Heart left ventricle (tissue), 13 donors: ENCODE measurements at regions not wholly inside any gene's neighbourhood (a gene's known extent, or its start where the extent isn't known, plus 50 kb on each side); places are given as distances from the start of the nearest gene placed in this dataset.

Experiments used
- POLR2A ChIP-seq, 2 donors: fragments of 450-650 bp; IDR thresholded peaks; one replicate each; pipeline ENCODE4 v1.6.1; 2017; ENCODE audit warnings: antibody characterized with exemption in 2 of 2, mild to moderate bottlenecking in 2 of 2, moderate library complexity in 2 of 2
- TF ChIP-seq, protein P1 (sequence below), 12 donors: fragments of 200-600 bp; sonication (generic) in 4 of 12; IDR thresholded peaks; one replicate each; pipeline versions ENCODE4 v1.5.0 to v1.8.0; 2018 to 2022; ENCODE audit warnings: antibody characterized with exemption in 12 of 12, mild to moderate bottlenecking in 5 of 12
- donor health status: ischemic (EF 13 %, LVEDD 7.1; RV severe dilation, severe dysfunction).
- donor health status: DM: no; HTN: yes; CAD: no.
- donor health status: DM: no; HTN: no; CAD: no.
- donor health status: ischemic (EF 25% LVEDD 6.9; RV normal size, moderate dysfunction).
- donor health status: ischemic (EF 25% LVEDD 5.7; RV mildly dilated, moderate dysfunction).
- donor health status: ischemic (EF 35%, LVEDD 5.7; RV mildly dilated, moderate dysfunction).
- donor health status: nonischemic (EF 11% LVEDD 7.7; RV severe dilation, severe dysfunction).
- donor health status: DM: yes; HTN: yes; CAD: no.
- donor health status: PGD.
- donor health status: ischemic (EF 29% LVEDD 5.4; RV normal size, mild dysfunction).
- donor health status: nonischemic (EF 23%, LVEDD 6.1; RV moderate dilation, normal function).

DNA sequence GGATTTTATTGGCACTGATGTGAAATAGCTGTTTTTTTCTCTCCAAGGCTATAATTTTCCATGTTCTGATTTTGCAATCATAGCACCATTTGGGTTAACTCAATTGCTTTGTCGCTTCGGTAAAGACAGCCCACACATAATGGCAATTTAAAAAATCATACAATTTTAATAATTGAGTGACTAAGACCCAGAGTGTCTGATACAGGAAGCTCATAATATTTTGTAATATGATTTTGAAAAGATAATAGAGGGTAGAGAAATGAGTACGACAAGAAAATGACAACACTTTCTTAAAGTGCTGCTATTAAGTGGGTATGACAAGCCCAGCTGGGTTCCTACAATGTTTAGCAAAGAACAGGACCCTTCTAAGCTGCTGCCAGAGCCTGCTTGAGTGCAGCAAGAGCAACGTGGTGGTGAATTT lies 439.1 kb downstream of the METTL15 start:
- TF ChIP-seq, protein P1, sequence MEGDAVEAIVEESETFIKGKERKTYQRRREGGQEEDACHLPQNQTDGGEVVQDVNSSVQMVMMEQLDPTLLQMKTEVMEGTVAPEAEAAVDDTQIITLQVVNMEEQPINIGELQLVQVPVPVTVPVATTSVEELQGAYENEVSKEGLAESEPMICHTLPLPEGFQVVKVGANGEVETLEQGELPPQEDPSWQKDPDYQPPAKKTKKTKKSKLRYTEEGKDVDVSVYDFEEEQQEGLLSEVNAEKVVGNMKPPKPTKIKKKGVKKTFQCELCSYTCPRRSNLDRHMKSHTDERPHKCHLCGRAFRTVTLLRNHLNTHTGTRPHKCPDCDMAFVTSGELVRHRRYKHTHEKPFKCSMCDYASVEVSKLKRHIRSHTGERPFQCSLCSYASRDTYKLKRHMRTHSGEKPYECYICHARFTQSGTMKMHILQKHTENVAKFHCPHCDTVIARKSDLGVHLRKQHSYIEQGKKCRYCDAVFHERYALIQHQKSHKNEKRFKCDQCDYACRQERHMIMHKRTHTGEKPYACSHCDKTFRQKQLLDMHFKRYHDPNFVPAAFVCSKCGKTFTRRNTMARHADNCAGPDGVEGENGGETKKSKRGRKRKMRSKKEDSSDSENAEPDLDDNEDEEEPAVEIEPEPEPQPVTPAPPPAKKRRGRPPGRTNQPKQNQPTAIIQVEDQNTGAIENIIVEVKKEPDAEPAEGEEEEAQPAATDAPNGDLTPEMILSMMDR (IDR thresholded peaks at IDR 0.05), result no peak
- TF ChIP-seq POLR2A (IDR thresholded peaks at IDR 0.05), result no peak
